ENCODE measurements at regions not wholly inside any gene's neighbourhood (a gene's known extent, or its start where the extent isn't known, plus 50 kb on each side); places are given as distances from the start of the nearest gene placed in this dataset.

- Histone ChIP-seq H3K9me3 (ENCODE audit: control insufficient read depth, insufficient read depth, low read length) (no peaks in the 10 kb centered on the region), H3K4me3 (ENCODE audit: low read length) (no peak overlapping the region), H3K4me1 (ENCODE audit: control insufficient read depth, insufficient read depth, low read length) (peaks cover 56% of the 10 kb centered on the region), H3K36me3 (ENCODE audit: control insufficient read depth, insufficient read depth, low read length) (no peaks in the 10 kb centered on the region), H3K27ac (ENCODE audit: low read length) (peak overlapping the region; percentile 86), H3K27me3 (ENCODE audit: control insufficient read depth, insufficient read depth, low read length) (no peaks in the 10 kb centered on the region)
- Mint-ChIP-seq H3K4me3 (peak overlapping the region; percentile 84), H3K27ac (peak overlapping the region; percentile 86 to 89), H3K9me3 (peaks cover 0 to 2% of the 10 kb centered on the region in 2 donors), H3K27me3 (ENCODE audit: low read depth in 2 of 2) (no peaks in the 10 kb centered on the region), H3K4me1 (peaks cover 57 to 67% of the 10 kb centered on the region in 2 donors), H3K36me3 (no peaks in the 10 kb centered on the region)
- ATAC-seq, result no peak
- intact Hi-C loops (cut with micrococcal nuclease), result loop anchor here (1.0 to 10.0 kb wide), 7 partner anchors 29 to 456 kb away; partner anchors contain the start of genes GZMA and SNX18
- 20% methylated on average over 1 of the region's 2 CpGs for WGBS (ENCODE audit: insufficient coverage)
- no peak for TF ChIP-seq CTCF (IDR thresholded peaks at IDR 0.05)
- no peak for DNase-seq
These were observed 128.4 kb downstream of the SNX18 start for GRCh38 chr5:54645882-54646355.

- ATAC-seq (no peak), DNase-seq (no peak)
- intact Hi-C loops (cut with micrococcal nuclease), result loop anchor here (10.0 kb wide), 1 partner anchor 201 kb away; no protein-coding TSS in a partner anchor
- Mint-ChIP-seq H3K9me3 (peaks cover 0 to 2% of the 10 kb centered on the region in 2 donors), H3K27me3 (ENCODE audit: low read depth in 2 of 2) (no peaks in the 10 kb centered on the region), H3K4me3 (peak overlapping the region; percentile 45), H3K4me1 (peaks cover 57 to 61% of the 10 kb centered on the region in 2 donors), H3K27ac (peak overlapping the region; percentile 86 to 89), H3K36me3 (no peaks in the 10 kb centered on the region)
- Histone ChIP-seq H3K36me3 (ENCODE audit: control insufficient read depth, insufficient read depth, low read length) (no peaks in the 10 kb centered on the region), H3K4me3 (ENCODE audit: low read length) (no peak overlapping the region), H3K27ac (ENCODE audit: low read length) (no peak overlapping the region), H3K9me3 (ENCODE audit: control insufficient read depth, insufficient read depth, low read length) (no peaks in the 10 kb centered on the region), H3K27me3 (ENCODE audit: control insufficient read depth, insufficient read depth, low read length) (no peaks in the 10 kb centered on the region), H3K4me1 (ENCODE audit: control insufficient read depth, insufficient read depth, low read length) (peaks cover 51% of the 10 kb centered on the region)
- no peak for TF ChIP-seq CTCF (IDR thresholded peaks at IDR 0.05)
- WGBS (ENCODE audit: insufficient coverage), result 98% methylated on average over 3 of the region's 4 CpGs
These were observed 126.7 kb downstream of the SNX18 start for GRCh38 chr5:54644226-54644625.

- intact Hi-C loops (cut with micrococcal nuclease), result loop anchor here (10.0 kb wide), 1 partner anchor 201 kb away; no protein-coding TSS in a partner anchor
- DNase-seq (no peak), ATAC-seq (no peak)
- Histone ChIP-seq H3K4me3 (ENCODE audit: low read length) (no peak overlapping the region), H3K36me3 (ENCODE audit: control insufficient read depth, insufficient read depth, low read length) (no peaks in the 10 kb centered on the region), H3K27me3 (ENCODE audit: control insufficient read depth, insufficient read depth, low read length) (no peaks in the 10 kb centered on the region), H3K4me1 (ENCODE audit: control insufficient read depth, insufficient read depth, low read length) (peaks cover 50% of the 10 kb centered on the region), H3K27ac (ENCODE audit: low read length) (no peak overlapping the region), H3K9me3 (ENCODE audit: control insufficient read depth, insufficient read depth, low read length) (no peaks in the 10 kb centered on the region)
- H3K27me3 Mint-ChIP-seq (ENCODE audit: low read depth in 2 of 2), result no peaks in the 10 kb centered on the region
- no peak overlapping the region for H3K27ac Mint-ChIP-seq
- no peak overlapping the region for H3K4me3 Mint-ChIP-seq
- no peak for TF ChIP-seq CTCF (IDR thresholded peaks at IDR 0.05)
- H3K36me3 Mint-ChIP-seq, result no peaks in the 10 kb centered on the region
- H3K9me3 Mint-ChIP-seq, result peaks cover 0 to 2% of the 10 kb centered on the region in 2 donors
- H3K4me1 Mint-ChIP-seq, result peaks cover 57 to 61% of the 10 kb centered on the region in 2 donors
- 65% methylated on average over 4 of the region's 4 CpGs for whole genome bisulfite sequencing (ENCODE audit: insufficient coverage)
These were observed 126.1 kb downstream of the SNX18 start for GRCh38 chr5:54643685-54644106.

GRCh38 chr5:54639621-54640020 lies 122.1 kb downstream of the SNX18 start:
- H3K27ac Mint-ChIP-seq, result no peak overlapping the region
- H3K4me1 Mint-ChIP-seq, result peaks cover 40 to 45% of the 10 kb centered on the region in 2 donors
- intact Hi-C loops (cut with micrococcal nuclease), result loop anchor here (10.0 kb wide), 1 partner anchor 205 kb away; no protein-coding TSS in a partner anchor

More at GRCh38 chr5:54639621-54640020, 122.1 kb downstream of the SNX18 start:
- Histone ChIP-seq H3K27me3 (ENCODE audit: control insufficient read depth, insufficient read depth, low read length) (no peaks in the 10 kb centered on the region), H3K4me3 (ENCODE audit: low read length) (no peak overlapping the region), H3K4me1 (ENCODE audit: control insufficient read depth, insufficient read depth, low read length) (peaks cover 24% of the 10 kb centered on the region), H3K36me3 (ENCODE audit: control insufficient read depth, insufficient read depth, low read length) (no peaks in the 10 kb centered on the region), H3K9me3 (ENCODE audit: control insufficient read depth, insufficient read depth, low read length) (no peaks in the 10 kb centered on the region), H3K27ac (ENCODE audit: low read length) (no peak overlapping the region)
- 90% methylated on average over 5 of the region's 5 CpGs for WGBS (ENCODE audit: insufficient coverage)
- no peaks in the 10 kb centered on the region for H3K27me3 Mint-ChIP-seq (ENCODE audit: low read depth in 2 of 2)
- H3K4me3 Mint-ChIP-seq, result no peak overlapping the region
- TF ChIP-seq CTCF (IDR thresholded peaks at IDR 0.05), result no peak
- no peak for ATAC-seq
- no peaks in the 10 kb centered on the region for H3K36me3 Mint-ChIP-seq
- no peaks in the 10 kb centered on the region for H3K9me3 Mint-ChIP-seq
- no peak for DNase-seq
